ENCODE measurements at regions not wholly inside any gene's neighbourhood (a gene's known extent, or its start where the extent isn't known, plus 50 kb on each side); places are given as distances from the start of the nearest gene placed in this dataset.

DNA sequence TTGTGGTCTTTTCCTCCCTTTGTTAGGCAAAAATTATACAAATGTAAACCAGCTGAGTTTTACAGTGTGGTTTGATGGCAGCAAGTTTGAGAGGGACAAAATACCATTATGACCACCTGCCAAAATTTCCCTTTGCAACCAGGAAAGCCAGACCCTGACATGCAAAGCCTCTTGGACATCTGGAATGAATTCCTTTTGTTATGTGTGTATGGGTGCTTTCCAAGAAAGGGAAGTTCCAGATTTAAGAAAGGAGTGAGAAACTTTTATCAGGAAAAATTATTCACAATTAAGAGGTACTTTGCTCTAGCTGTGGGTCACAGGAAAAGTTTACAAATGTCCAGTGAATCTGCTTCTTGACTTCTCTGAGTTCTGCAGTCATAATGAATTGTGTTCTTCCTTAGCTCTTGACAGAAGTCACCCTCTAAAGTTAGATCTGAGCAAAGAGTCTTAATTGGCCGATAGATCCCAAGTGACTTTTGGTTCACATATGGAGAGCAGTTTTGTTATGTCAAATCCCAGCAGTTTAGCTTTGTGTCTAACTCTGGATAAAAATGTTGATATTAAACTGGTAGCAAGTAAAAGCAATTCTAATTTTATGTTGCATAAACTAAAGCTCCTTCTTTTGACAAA, 295.9 kb upstream of the ZNF608 start:
- intact Hi-C loops (cut with micrococcal nuclease) = no loop called here

DNA sequence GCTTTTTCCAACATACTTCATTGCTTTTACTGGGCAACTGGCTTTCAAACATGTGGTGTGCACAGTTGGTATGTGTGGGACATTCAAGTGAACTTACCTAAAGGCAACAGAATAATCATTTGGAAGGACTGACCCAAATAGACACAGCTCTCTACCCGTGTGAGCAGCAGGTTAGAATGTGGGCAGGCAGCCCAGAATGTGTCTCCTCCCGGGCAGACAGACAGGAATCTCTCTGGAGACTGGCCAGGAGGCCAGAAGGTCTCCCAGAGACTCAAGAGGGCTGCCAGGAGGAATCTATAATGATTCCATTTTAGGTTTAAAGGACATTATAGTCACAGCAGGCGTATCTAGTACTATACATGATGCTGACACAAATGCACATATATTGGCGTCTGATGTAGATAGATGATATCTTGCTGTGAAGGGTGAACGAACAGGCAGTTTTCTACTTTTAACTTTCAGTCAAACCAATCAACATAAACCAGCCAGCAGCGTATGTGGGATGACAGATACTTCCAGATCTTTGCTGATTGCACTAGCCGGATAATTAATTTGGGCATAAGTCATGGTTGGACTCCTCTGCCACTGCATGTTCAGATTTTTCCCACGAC, 297.4 kb upstream of the ZNF608 start:
- intact Hi-C loops (cut with micrococcal nuclease) = no loop called here

DNA sequence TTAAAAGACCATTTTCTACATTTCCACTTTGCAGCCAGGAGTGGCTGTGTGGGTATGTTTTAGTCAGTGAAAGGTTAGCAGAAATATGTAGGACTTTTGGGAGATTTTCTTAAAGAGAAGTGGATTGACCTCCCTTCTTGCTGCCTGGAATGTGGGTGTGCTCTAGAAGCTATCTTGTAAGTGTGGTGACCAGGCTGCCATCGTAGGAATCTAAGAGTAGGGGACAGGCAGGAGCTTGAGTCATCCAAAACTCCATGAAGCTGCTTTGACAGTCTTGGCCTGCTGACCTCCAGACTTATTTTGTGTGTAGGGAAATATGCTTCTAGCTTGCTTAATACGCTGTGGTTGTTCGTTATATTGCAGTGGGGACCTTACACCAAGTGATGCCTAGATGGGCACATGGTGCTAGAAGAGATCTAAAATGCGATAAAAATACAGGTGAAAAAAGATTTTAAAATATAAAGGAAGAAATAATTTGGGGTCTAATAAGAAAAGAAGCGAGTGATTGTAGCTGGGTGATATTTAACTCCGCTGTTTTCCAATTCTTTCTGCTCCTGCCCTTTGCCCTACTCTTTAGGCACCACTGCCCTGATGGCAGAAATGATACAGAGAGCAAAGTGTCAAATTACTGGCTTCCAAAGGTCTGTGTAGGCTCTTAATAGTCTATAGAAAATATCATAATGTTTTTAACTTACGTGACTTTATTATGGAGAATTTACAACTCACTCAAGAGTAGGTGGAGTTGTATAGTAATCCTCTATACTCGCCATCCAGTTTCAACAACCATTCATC, 298.2 kb upstream of the ZNF608 start:
- intact Hi-C loops (cut with micrococcal nuclease) = no loop called here

DNA sequence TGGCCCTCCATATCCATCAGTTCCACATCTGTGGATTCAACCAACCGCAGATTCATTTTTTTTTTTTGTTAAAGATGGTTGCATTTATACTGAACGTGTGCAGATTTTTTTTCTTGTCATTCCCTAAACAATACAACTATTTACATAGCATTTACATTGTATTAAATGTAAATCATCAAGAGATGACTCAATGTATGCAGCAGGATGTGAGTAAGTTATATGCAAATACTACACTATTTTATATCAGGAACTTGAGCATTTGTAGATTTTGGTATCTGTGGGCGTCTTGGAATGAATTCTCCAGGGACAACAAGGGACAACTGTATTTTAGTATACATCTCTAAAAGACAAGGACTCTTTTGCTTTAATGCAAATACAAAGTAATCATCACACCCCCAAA, 299.2 kb upstream of the ZNF608 start:
- intact Hi-C loops (cut with micrococcal nuclease) = no loop called here

DNA sequence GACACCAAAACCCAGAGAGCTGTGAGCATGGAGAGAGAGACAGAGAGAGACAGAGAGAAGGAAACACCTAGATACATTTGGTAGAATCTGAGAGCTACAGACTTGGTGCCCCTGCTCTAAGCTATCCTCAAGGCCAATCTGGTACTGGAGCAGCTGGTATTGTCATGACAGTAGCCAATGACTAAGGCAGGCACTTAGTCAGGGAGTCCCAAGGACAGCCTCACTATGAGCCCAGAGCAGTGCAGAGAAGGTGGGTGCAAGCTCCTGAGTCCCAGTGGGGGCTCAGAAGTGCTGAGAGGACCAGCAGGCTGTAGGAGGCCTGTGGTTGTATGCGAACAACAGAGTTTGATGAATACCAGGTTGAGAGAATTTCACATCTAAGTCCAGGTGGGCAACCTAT, 300.4 kb upstream of the ZNF608 start:
- intact Hi-C loops (cut with micrococcal nuclease) = no loop called here

DNA sequence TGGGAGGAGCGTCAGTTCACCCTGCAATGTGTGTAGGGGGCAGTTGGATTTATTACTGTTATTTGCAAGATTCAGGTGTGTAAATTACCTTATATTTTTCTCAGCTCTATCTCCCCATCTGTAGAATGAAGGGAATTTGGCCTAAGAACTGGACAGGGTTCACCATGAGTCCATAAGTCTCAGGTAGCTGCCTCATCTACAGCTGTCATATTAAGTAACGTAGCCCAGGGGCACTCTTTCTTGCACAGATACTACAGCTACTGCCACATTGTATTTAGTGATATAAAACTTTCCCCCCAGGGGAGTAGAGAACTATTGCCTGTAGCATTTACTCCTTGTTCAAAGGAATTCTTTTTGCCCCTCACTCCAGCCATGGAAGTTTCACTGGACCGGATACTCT, 301.4 kb upstream of the ZNF608 start:
- intact Hi-C loops (cut with micrococcal nuclease) = no loop called here

DNA sequence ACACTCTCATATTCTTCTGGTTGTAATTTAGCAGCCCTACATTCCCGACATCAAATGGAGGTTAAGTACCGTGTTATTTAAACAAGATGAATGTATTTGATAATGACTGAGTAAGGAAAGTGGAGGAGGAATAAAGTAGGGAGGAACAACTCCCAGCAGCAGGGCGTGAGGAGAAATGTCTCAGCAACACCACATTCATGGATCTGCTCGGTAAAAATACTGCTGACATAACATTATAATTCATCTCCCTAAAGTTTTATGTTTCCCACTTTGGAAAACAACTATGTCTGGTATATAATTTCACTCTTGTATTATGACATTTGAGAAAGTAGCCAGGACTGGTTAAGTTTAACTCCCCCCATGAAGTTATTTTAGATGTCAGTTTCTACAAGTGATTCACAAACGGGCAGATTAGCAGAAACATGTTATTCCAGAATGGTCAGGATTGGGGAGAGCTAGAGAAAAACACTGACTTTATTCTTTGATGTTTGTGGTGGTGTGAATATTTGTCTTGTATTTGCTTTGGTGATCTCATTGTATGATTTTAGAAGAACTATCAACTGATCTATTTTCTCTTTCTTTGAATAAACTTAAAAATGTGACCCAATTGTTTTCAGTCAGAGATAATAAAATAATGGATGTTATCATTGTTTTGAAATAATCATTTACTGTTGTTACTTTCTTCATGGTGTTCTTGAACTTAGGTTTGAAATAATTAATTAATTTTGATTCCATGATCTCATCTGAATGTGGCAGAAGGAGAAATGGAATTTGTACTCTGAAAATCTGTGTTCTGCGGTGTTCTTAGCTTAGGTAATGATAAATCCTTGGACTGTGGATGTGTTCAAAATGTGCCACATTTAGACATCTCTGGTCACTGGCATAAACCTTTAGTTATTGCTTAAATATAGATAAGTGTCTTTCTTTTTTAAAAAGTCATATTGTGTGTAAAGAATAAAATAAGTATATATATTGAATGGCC, 303.6 kb upstream of the ZNF608 start:
- intact Hi-C loops (cut with micrococcal nuclease) = no loop called here

DNA sequence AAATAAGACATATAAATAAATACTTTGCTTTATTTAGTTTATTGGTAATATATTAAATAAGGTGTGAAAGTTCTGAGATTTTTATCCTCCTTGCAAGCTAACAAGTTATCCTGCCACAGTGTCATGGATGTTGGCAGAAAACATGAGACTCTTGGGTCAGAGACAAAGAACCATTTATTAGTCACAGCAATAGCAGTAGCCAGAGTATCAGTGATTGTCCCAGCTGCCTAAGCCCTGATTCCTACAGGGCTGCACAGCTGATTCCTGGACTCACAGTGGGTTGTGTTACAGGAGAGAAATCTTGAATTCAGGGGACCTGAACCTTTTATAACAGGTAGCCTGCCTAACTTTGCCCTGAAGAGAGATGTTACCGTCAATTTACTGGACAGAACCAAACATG, 304.5 kb upstream of the ZNF608 start:
- intact Hi-C loops (cut with micrococcal nuclease) = no loop called here

DNA sequence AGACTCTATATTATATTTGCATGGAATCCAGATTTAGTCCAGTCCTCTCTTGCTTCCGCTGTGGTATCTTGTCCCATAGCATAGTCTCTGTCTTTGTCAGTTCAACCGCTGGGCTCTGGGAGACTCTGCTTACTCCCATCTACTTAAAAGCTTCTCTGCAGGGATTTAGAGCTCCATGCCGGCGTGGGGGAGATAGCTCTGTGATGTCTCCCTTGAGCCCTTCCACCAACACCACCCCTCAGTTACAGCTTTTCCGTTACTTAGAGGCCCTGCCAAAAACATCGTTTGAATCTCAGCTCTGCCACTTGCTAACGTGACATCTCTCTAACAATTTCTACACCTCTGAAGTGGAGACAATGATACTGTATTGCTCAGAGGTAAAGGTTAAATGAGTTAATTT, 306.1 kb upstream of the ZNF608 start:
- intact Hi-C loops (cut with micrococcal nuclease) = no loop called here

DNA sequence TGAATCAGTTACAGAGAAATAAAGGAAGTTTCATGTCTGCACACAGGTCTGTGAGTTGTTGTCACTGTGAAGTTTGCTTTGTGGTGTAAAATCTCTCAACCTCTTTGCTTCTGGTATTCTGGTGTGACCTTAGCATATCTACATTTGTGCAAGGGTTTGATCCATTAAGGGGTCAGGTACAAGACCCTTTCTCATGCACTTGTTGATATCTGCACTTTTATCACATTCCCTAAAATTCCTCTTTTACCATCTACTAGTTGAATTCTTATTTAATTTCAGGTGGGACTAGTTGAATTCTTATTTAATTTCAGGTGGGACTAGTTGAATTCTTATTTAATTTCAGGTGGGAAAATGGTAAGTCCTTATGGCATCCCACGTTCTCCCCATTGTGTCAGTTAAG, 306.7 kb upstream of the ZNF608 start:
- intact Hi-C loops (cut with micrococcal nuclease) = no loop called here

DNA sequence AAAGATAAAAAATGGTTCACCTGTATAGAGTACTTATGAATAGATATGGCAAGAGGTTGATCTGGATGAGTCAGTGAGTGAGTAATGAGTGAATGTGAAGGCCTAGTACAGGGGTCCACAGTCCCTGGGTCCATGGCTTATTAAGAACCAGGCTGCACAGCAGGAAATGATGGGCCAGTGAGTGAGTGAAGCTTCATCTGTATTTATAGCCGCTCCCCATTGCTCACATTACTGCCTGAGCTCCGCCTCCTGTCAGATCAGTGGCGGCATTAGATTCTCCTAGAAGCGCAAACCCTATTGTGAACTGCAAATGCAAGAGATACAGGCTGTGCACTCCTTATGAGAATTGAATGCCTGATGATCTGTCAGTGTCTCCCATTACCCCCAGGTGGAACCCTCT, 307.7 kb upstream of the ZNF608 start:
- intact Hi-C loops (cut with micrococcal nuclease) = no loop called here

DNA sequence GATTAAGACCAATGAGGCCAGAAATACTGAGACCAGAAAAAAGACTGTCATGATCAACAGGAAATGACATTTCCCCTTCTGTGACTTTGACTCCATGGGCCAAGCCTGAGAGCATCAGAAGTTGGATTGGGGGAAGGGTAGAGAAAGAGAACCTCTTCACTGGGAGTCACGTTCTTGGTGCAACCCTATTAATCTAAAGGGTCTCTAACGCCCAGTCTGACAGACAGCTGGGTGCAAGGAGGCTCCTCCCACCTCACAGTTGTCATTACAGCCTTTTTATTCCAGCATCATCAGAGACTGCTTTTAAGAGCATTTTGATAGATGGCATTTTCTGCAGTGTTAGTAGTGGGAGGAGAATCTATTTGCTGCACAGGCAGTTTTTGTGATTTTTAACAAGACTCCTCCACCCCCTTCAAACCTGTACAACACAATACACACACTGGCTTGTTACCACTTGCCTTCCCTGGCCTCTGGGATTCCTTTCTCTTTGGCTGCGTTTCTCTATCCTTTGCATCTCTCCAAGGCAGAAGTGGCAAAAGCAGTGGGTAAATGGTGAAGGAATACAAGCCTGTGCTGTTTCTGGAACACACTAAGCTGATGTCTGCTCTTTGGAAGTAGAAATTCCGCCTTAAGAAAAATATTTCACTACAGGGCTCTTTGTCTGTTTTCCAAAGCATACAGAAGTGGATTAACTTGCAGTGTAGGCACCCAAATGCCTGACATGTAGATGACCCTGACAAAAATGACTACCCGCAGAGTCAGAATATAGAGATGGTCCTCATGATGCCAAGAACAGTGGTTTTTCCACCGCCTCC, 310.4 kb upstream of the ZNF608 start:
- intact Hi-C loops (cut with micrococcal nuclease) = no loop called here

DNA sequence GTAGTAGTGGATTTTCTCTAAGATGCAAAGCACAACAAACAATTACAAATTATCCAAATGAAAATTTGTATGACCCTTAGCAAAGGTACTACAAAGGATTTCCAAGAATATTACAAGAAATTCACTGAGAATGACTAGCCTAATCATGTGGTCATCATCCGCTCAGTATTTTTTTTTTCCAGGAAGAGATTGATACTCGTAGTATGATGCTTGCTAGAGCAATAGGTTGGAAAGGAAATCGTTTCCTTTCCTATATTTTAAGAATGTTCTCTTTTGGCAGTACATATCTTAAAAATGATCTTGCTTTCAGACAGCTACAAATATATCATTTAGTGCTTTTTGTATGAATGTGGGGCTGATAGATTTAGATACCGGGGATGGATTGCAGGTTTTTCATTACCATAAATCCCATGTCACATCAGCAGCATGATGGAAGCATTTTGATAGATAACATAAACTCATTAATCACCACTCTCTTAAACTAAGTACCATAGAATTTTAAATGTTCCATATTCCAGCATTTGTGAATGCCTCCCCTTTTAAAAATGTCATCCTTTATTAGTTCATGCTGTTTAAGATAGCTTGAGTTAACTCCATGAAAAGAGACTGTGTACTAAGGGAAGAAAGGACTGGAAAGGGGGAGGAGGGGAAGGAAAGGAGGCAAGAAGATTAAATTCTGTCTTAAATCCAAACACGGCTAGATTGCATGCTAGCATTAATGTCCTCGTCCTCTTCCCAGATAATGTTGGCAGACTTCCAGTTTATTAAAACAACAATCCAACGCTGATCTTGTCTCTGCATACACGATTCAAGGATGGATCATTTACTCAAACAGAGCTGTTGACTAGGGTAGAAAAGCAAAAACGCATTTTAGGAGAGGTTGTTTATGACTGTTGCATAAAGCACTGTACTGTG, 311.7 kb upstream of the ZNF608 start:
- intact Hi-C loops (cut with micrococcal nuclease) = no loop called here

DNA sequence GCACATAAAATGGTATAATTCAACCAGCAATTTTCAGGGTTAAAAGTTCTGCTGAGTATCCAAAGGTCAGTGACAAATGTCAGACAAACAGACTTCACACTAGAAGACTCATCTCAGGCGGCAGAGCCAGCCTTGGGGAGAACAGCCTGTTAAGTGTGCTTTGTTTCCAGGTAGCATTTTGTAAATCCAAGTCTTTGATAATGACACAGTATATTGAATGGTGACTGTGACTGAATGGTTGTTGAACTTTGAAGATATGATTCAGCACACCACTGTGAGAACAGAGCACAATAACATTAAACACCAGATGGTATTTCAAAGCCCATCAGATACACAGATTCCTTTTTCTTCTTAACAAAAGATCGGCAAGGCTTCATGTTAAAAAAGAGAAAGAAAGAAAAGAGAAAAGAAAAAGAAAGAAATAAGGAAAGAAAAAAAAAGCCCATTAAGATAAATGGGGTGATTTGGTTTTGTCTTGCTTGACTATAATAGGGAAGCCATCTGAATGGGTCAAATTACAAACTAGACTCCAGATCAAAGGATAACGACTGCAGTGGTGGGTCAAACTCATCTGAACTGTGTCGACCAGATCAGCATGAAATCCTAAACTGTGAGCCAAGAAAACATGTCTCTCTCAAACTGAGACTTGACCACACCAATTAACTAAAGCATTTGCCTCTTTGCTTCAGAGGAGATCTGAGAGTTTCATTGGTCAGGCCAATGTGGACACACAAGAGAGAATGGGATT, 313.0 kb upstream of the ZNF608 start:
- intact Hi-C loops (cut with micrococcal nuclease) = no loop called here

DNA sequence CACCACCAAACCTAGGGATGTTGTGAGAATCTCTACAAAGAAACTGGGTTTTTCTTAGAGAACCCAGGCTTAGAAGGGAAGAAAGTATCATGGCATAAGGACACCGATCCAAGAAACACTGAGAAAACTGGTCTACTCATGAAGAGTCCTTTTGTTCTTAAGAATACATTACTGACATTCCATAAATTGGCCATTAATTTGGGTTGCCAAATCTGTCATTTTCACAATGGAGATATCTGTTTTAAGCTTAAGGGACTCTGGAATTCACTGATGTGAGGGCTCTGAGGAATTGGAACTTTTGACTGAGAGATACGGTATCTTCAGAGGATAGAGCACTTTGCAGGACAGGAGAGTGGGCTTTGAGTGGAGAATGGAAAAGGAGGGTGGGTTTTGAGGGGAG, 315.3 kb upstream of the ZNF608 start:
- intact Hi-C loops (cut with micrococcal nuclease) = no loop called here

DNA sequence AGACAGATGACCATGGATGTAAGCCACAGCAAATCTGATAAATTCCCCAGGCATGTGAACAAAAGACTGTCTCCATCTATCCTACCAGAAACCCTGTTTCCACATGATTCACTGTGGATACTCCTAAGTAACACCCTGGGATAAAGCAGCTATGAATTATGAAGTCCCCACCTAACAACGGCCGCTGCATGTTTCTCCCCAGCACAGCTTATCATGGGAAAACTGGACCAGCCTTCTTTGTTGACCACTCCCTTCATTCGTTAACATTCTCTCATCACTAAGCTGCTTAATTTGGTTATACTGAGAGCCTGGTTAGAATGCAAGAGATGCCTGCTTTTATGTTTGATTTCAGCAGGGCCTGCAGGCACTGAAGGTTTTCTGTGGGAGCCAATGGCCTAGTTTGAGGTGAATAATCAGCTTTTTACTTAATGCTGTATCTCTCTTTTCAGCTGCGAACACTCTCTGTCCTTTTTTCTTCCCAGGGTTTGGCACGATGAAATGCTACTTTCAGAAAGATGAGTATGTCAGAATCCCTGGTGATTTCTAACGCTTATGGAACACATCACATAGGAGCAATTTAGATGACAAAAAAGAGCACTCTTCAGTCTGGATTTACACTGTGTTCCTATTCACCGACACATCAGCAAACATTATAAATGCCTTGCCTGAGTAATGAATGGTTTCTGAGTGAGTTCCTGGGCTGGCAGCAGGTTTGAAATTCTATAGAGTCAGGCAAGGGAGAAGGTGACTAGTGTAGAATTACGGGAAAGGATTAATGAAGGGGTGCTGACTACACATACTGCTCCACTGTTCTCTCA, 318.4 kb upstream of the ZNF608 start:
- intact Hi-C loops (cut with micrococcal nuclease) = no loop called here

DNA sequence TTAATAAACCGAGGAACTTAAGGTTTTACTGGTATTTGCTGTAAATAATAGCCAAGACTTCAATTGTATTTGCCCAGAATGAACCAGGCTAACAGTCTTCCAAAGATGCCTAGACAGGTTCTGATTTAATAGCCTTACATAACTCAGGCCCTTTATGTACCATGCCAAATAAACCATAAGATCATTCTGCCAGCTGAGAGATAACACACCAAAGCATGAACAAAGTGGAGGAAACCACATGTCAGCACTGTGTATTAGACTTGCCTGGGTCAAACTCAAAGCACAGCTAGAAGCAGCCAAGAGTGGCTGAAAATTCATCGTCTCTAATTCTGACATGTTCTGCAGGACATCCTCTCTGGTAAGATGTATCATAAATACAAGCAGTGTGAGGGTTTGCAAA, 319.3 kb upstream of the ZNF608 start:
- intact Hi-C loops (cut with micrococcal nuclease) = no loop called here

DNA sequence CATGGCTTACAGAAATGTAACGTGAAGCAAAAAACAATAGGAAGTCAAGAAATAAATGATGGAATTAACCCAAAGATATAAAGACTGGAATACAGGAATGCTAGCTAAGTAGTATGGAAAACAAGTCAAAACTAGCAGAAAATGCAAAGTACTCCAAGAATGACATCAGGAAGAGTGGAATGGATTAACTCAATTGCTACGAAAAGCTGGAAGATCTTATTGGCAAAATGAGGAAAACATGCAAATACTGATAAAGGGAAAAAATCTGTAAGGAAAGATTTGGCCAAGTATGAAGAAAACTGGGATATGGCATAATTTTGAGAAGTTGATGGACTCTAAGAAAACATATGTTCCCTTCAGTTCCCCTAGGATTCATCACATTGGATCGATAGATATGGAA, 324.5 kb upstream of the ZNF608 start:
- intact Hi-C loops (cut with micrococcal nuclease) = no loop called here
